HCEC 1CT (cell line): ENCODE measurements at regions not wholly inside any gene's neighbourhood (a gene's known extent, or its start where the extent isn't known, plus 50 kb on each side); places are given as distances from the start of the nearest gene placed in this dataset.
"Not testable (repeated sequence)": the region's sequence is repeated elsewhere in the genome, so short reads cannot be mapped to it uniquely, and the experiment has no call there.

ENCODE experiments used
- DNase-seq: peaks from one replicate; pipeline ENCODE4 v3.0.0-alpha.2; 2017

DNA sequence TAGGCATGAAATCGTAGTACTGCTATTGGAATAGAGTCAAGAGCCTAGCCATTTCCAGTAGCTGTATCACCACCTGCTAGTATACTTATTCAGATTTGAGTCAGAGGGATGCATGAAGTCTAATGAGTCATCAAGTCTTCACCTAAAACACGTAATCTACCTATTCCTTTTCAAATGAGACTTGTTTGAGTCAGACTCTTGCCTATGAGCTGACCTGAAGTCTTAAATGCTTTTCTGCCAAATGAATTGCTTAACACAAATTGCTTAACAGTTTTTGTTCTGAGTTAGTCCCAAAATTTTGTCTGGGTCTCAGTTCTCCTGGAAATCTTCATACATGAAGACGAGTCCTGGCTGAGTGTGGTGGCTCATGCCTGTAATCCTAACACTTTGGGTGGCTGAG is 165.2 kb downstream of the GNAT3 start:
- DNase-seq = peak; percentile 70

DNA sequence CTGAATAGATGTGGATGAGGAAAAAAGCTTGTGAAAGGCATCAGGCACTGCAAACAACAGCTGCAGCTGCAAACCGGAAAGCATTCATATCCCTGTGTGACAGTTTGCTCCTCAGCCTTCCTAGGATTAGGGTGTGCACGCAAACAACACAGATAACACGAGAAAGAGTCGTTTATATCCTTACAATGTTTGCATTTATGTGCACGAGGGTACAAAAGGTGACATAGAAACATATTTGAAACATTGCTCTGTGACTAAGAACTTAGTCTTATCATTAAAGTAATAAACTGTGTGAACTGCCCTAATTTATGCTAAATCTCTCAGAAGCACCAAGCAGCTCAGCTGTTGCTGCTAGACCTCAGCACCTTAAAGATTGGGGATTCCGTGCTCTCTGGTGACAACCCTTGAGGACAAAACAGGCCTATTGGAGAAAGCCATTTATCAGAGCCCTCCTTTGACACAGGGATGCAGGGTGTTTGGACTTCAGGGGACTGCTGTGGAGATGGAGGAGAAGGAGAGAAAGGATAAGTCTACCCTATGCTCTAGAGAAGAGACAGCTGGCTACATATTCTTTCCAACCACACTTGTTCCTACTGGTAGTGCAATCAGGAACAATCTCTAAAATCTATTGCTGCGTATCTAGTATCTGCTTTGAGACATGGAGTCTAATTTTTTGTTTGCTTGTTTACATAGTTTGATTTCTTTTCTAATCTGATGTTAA is 176.2 kb downstream of the GNAT3 start:
- DNase-seq = peak; percentile 75

DNA sequence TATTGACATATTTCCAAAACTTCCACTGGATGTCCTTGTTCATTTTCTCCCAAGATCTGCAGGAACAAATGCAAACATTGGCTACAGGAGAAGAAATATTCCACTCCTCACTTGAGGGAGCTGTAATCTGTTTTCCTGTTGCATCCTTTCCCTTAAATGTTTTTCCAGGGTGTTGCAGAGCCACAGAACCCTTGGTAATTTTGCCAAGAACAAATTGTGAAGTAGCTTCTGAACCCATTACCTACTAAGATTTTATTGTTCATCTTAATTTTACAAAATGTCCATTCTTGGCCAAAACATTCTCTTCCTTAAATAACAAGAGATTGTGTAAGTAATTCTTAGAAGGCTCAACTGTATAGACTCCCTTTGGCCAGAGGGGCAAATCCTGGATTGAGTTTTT is 177.0 kb downstream of the GNAT3 start:
- no peak for DNase-seq

DNA sequence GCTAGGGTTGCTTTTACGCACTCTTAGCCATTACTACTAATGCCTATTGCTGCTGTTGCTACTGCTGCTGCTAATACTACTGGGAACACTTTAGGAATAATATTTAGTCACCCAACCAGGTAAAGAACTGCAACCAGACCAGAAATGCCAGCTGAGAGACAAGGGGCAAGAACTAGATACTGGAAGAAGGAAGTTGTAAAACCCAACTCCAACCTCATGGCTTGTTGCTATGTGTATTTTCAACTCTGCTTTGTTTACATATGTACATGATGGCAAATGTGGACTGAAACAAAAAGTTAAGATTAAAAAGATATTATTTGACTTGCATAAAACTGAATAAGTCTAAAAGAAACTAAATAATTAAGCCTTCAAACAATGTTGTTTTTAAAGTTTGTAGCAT is 177.7 kb downstream of the GNAT3 start:
- DNase-seq = no peak

DNA sequence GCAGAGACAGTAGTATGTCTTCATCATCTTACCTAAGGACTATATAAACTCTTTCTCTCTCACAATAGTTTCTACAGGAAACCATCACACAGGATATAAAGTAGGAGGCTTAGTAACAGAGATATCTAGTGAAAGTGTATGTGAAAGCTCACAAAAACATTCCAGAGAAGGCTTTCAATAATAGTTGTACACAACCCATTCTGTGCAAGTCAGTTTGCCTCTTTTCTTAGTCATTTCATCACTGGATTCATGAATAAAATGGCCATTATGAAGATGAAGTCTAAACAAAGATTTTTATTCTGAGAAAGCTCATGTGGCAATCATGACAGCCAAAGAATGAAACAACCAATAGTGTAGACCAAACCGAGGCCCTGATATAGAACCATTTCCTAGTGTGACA is 178.8 kb downstream of the GNAT3 start:
- no peak for DNase-seq

DNA sequence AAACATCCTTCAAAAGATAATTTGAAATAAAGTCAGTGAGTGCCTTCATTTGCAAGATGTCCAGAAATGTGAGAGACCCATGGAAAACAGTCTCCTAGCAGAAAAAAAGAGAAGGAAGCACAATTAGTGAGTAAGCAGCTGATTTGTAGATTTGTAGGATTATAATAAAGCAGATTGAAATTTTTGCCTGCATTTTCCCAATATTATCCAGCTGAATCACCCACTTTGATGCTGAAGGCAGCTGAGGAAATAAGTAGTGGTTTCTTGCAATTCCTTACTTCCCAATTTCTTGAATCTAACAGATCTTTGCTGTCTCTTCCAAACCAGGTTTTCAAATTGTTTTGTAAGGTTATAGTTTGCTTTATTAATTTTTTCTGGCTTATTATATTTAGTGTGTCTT is 181.4 kb downstream of the GNAT3 start:
- peak; percentile 79 for DNase-seq

DNA sequence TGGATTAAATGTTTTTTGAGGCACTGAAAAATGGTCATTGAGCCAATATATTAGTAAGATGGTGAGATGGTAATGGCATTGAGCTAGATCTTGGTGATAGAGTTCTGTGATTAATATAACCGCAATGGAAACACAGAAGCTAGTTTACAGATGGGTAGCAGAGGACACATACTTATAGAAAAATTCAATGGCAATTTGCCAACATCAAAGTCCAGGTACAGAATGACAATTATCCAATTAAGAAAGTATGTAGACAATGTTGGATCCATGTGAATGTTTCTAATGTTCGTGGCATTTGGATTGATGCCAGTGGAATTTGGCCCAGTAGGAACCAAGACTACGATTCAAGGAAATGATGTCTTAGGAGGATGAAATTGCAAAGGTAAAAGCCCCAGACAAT is 187.8 kb downstream of the GNAT3 start:
- DNase-seq = peak; percentile 76

DNA sequence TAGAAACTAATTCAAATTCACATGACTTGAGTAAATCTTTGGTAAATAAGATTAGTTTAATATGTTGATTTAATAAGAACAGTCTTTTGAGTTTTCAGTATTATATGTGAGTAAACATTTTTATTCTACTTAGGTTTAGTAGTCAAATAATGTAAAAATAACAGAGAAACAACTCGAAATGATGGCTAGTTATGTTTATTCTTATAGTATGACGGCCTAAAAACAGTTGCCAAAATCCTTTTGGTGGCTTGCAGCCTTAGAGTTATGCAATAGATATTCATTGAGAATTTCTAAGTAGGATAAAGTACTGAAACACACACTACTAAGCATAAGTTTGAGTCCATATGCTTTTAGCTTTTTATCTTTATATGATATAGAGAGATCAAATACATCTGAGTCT is 184.8 kb downstream of the GNAI1 start:
- DNase-seq = no peak

DNA sequence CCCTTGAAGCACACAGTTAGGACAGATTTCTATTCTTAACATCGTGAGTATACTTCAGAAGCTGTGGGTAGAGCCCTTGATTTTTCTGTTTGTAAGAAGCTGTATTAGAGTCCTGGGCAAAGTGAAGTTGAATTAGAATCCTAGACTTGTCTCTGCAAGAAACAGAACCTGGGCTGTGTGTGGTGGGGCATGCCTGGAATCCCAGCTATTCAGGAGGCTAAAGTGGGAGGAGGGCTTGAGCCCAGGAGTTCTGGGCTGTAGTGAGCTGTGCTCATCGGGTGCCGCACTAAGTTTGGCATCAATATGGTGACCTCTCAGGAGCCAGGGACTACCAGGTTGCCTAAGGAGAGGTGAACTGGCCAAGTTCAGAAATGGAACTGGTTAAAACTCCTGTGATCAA is 183.4 kb downstream of the GNAI1 start:
- DNase-seq = no peak

DNA sequence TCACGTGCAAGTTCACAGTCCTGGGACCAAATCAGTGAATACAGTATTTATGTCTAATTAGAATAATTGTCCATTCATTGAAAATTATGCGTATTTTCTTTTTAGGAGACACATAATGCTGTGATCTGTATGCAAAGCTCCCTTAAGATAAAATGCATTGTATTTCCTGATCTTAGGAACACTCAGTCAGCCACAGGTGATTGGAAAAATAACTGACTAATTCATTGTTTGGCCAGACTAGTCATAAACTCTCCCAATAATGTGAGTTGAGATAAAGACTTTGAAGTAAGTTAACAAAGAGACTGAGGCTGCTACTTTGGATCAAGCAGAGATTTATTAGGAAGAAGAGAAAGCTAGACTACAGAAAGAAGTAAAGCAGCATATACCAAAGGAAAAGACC is 182.2 kb downstream of the GNAI1 start:
- DNase-seq = no peak

DNA sequence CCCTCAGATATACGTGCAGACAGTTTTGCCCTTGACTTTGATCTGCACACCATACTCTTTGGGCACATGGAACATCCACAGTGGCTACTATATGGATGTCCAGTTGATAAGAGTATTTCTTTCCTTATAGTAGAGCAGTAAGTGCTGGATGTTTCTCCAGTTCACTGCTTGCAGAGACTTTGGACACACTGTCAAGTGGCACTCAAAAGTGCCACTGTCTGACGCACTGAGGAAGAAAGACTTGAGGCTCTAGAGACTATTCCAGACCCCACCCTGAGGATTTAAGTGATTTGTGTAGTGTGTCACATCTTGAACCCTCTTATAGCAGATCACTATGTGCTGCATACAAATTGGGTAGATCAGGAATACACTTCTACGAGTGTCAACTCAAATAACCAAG is 179.1 kb downstream of the GNAI1 start:
- no peak for DNase-seq

DNA sequence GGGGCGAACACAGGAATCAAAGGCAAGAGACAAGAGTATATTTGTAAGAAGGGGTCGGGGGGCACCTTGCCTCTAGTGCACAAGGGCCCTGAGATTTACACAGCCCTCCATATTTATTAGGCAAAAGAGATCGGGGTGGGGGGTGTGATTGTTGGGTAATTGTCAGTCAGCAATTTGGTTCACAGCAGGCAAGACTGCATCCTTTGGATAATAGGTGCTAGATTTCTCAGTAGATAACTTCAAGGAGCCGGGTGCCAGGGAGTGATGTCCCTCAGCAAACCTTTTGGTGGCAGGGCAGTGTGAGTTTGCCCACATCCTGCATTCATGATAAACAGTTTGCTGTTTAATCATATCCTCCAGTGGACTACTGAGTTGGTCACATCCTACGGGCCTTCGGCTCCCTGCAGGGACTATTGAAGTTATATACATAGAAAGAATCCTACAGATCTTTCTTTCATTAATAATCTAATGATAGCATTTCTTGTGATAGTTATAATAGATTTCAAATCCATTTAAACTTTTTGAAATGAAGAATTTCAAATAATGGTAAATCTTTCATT is 178.5 kb downstream of the GNAI1 start:
- no peak for DNase-seq

DNA sequence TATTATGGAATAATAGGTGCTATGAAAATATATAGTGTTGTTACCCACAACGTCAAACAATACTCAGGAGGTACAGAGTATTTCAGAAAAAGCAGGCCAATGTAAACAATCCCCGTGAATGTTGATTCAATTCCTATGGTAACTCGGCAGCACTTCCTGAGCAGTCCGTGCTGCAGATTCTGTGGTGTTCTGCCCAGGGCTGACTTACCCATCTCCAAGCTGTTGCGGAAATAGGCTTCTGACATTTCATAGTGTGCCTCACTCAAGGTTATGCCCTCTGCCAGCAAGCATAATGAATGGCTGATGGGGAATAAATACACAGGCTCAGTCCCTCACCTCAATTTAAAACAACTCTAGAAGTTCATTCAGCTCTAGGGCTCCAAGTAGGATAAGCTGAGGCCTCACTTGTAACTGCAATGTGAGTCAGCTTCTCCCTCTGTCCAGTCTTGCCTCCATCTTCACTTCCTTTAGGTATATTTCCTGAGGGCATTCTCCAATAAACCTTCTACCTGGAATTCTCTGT is 177.6 kb downstream of the GNAI1 start:
- DNase-seq = peak; percentile 89

DNA sequence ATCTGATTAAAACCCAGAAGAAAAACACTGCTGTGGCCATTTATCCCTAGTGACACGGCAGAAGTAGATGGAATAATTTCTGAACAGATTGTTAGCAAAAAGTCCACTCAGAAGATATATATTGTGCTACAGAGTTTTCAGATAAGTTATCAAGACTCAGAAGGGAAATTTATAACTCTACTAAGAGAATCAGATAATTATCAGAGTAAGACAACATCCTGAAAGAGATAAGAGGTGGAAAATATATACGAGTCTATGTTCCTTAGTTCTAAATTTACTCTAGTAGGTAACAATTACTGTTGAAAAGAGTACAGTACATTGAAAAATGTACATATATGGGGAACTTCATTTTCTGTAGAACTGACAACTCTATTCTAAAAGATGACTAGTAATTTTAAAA is 176.7 kb downstream of the GNAI1 start:
- no peak for DNase-seq

DNA sequence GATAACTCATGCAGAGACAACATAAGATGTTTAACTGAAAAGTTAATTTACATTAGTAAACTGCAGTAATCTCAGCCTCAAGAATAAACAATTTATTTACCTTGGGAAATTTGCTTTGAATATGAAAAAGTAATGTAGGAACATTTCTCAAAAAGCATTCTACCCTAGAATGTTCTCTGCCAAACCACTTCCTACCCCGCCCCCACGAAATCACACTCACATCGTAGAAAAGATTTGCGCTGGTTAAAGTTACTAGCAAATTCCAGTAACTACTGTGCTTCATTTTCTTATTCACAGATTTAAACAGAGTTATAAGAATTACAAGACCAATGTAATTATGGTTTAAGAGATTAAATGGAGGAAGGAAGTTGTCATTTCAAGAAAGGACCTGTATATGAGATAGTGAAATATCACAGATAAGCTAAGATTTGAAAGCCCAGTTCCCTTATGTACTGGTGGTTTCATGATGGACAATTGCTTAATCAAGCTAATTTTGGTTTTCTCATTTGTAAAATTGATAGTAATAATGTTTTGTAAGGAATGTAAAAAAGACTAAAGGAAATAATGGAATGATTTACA is 175.4 kb downstream of the GNAI1 start:
- DNase-seq = no peak

DNA sequence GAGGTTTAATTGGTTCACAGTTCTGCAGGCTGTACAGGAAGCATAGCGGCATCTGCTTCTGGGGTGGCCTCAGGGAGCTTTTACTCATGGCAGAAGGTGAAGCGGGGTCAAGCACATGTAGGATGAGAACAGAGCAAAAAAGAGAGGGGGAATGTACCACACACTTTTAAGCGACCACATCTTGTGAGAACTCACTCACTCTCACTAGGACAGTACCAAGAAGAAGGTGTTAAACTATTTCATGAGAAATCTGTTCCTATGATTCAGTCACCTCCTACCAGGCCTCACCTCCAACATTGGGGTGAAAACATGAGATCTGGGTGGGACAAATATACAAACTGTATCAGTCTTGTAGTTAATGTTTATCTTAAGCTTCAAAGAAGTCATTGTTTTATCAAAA is 174.7 kb downstream of the GNAI1 start:
- no peak for DNase-seq

DNA sequence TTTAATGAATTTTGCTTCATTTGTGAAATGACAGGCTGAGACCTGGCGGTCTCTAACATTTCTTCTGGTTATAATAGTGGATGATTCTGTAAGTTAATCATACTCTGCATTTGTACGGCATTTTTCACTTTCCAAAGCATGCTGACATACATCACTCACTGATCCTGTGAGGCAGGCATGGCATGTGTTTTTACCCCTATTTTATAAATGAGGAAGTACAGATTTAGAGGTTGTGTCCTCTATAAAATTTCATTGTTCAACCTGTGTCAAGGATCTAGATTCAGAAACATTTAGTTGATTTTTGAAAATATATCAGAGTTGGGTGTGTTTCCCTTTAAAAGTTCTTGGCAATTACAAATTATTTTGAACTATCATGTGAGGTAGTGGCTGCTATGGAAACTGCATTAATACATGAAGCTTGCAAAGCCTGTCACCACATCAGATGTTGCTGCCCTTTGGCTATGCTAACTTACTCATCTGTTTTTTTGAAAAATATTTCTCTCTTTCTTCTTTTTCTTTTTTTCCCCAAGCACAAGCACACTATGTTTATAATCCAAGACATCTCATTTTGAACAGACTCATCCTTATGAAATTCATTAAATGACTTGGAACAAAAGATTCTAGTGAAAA is 172.7 kb downstream of the GNAI1 start:
- DNase-seq = peak; percentile 71

DNA sequence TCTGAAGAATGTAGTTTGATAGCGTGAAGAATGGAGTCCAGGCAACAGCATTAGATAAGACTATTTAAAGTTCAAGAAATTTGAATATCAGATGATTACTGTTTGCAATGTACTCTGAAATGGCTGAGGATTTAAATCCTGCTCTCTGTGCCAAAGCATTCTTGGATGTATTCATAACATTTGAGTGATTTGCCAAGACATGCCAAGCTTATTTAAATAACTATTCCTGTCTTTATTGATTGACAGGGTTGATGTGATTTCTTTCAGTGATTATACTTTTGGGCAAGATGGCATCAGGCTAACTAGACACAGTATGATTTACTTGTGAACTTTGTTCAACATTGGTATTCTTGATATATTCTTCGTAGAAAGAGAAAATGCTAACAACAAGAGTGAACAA is 168.7 kb downstream of the GNAI1 start:
- no peak for DNase-seq

DNA sequence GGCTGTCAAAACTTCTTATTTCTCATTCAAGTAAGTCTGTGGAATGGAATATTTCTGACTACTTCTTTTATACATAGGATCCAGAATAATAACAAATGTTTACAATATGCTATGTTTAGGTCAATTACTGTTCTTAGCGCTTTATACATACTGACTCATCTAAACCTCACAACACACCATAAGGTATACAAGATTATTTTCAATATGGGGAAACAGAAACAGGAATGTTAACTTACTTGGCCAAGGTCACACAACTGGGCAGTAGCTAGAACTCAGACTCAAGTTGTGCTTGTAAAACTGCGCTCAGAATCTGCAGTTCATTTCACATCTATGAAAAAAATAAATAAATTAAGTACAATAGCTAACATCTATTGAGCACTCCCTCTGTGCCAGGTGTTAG is 168.0 kb downstream of the GNAI1 start:
- no peak for DNase-seq

DNA sequence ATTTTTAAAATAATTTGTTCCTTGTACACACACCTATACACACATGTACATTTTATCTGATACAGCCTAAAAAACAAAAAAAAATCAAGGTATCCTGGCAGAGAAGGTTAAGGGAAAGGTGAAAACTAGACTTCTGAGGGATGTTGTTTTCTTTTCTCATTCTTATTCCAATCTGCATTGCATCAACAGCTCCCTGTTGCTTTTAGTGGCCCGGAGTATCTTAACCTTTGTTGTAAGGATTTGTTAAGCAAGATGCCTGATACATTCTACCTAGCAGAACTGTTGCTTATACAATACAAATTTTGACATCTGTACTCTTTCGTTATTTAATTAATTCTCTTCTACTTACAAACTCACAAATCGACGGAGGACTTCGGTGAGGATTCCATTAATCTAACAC is 167.4 kb downstream of the GNAI1 start:
- no peak for DNase-seq

DNA sequence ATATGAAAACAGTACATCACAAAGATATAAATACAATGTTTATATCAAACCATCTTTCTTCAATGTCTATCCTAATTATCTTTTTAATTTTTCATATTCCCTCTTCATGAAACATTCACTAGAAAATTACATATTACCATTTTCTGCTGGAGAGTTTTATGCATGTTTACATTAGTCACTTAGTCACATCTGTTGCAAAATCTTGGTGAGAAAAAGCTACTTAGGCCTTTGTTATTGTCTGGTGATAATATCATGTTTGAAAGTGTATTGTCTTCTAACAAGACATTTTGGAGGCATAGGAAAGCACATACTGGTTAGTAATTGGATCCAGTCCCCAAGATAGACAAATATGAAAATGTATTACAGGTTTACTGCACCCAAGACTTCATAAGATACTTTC is 163.6 kb downstream of the GNAI1 start:
- DNase-seq = peak; percentile 62

DNA sequence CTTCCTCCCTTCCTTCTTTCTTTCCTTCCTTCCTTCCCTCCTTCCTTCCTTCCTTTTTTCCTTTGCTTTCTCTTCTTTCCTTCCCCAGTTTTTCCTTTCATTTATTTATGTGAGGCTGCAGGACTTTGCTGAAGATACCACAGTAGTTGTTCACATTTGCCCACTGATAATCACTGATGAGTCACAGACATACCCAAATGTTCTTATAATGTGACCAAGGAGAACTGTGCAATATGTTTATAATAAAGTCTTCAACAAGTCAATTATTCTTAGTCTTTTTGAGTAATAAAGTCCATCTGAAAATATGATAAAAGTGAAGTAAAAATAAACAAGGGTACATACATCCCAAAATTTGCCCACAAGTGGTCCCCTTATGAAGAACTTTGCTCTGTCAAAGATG is 159.7 kb downstream of the GNAI1 start:
- peak; percentile 59 for DNase-seq

DNA sequence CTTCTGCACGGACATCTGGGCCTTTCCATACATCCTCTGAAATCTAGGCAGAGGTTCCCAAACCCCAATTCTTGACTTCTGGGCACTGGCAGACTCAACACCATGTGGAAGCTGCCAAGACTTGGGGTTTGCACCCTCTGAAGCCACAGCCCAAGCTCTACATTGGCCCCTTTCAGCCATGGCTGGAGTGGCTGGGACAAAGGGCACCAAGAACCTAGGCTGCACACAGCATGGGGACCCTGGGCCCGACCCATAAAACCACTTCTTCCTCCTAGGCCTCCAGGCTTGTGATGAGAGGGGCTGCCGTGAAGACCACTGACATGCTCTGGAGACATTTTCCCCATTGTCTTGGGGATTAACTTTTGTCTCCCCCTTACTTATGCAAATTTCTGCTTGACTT is 158.0 kb downstream of the GNAI1 start:
- not testable (repeated sequence) for DNase-seq
